LoVo (cell line): ENCODE measurements at regions not wholly inside any gene's neighbourhood (a gene's known extent, or its start where the extent isn't known, plus 50 kb on each side); places are given as distances from the start of the nearest gene placed in this dataset.

ENCODE experiments used
- DNase-seq: peaks from one replicate; pipeline ENCODE4 v3.0.0-alpha.2; 2016; ENCODE audit warnings: low spot score

DNA sequence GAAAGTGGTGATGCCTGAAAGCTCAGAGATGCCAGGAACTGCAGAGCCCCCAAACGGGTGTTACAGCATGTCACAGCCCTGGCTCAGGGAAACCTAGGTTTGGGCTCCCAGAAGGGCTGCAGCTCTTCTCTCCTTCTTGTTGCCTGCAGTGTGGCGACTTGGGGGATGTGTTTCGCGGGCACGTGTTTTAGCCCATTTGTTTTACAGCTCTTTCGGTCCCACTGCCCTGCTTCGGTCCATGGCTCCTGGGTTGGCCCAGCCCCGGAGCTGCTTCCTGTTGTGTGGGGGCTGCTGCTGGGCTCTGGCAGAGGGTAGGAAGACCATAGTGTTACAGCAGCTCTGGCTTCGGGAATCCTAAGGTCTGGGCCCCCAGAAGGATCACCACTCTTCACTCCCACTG is 222.9 kb upstream of the RIOK2 start:
- DNase-seq: no peak

DNA sequence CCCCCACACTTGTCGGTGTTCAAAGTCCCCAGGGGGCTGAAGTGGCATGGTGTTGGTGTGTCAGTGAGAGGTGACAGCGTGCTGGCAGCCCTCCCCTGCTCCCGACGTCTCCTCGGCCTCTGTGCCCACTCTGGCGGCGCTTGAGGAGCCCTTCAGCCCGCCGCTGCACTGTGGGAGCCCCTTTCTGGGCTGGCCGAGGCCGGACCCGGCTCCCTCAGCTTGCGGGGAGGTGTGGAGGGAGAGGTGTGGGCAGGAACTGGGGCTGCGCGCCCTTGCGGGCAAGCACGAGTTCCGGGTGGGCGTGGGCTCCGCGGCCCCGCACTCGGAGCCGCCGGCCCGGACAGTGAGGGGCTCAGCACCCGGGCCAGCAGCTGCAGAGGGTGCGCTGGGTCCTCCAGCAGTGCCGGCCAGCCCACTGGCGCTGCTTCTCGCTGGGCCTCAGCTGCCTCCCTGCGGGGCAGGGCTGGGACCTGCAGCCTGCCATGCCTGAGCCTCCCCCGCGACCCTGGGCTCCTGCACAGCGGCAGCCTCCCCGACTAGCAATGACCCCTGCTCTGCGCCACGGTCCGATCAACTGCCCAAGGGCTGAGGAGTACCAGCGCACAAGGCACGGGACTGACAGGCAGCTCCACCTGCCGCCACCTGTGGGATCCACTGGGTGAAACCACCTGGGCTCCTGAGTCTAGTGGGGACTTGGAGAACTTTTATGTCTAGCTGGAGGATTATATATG is 224.1 kb upstream of the RIOK2 start:
- no peak for DNase-seq

DNA sequence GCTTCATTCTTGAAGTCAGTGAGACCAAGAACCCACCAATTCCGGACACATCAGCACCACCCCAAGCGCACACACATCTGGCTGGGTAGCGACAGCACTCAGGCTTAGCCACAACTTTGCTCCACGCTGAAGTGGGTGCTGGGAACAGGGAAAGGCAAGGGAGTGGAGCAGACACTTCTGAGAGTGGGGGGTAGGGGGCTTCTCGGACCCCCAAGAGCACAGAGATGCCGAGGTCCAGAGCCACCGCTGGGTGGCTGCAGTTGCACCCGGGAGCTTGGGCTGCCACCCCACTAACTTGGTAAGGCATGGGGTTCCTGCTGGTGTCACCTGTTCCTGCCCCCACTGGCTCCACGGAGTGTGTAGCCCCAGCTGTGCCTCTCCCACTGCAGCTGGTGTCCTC is 225.3 kb upstream of the RIOK2 start:
- no peak for DNase-seq

DNA sequence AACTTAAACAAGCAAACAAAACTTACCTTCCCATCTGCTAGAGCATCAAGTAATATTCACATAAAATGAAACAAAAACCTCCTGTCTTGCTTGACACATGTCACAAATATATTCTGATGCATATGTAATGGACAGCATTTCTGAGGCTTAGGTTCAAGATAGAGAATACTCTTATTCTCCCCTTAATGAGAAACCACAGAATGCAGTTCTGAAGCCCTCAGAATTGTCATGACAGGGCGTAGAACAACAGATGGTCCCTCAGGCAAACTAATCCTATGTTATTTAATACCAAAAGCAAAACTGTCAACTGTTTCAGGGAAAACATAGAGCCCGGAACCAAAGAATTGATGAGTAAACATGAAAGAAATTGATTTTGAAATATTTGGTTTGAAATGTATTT is 229.9 kb upstream of the RIOK2 start:
- DNase-seq: no peak

DNA sequence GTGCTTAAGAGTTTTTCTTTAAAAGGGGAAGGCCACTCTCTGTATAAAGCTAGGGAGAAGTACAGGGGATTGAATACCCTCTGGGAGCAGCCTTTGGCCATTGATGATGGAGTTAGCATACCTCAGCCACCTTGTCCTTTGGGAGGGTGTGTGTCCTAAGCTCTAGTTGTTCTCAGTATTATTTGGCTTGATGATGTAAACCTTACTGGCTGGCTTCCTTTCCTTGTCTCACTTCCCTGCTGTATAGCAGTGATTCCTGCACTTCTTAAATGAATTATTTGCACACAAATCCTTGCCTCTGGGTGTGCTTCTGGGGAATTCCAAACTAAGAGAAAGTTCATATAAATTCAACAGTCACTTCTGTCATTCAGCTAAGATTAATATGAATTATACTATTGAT is 234.9 kb upstream of the RIOK2 start:
- DNase-seq: no peak

DNA sequence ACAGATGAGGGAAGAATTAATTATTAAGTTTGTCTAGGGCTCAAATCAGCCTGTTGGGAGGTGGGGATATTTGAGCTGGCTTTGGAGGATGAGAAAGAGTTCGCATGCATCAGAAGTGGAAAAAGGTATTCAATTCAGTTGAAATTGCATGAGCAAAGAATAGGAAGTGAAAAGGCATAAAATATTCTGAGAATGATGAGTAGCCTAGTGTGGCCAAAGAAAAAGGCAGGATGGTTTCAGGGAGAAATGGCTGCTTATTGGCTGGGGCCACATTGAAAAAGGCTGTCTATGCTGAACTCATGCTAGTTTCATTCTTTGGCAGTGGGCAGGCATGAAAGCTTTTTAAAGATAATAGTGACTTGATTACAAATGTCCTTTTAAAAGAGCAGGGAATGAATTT is 235.4 kb upstream of the RIOK2 start:
- DNase-seq: no peak

DNA sequence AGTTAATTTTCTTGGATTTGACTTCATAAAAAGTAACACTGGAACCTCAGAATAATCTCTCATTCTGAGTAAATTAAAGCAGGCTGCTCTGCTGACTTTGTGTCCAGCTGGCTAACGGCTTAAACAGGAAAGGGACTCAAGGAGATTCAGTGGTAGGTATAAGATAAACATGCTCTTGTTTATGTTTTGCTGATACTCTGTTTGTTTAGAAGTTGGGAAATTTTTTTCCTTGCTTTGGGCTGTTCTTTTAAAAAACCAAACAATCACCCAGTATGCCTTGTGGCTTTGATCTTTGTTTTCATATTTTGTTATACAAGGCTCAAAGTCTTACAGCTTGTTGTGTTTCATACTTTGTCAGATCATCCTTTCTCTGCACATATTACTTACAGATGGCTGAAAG is 237.6 kb upstream of the RIOK2 start:
- no peak for DNase-seq

DNA sequence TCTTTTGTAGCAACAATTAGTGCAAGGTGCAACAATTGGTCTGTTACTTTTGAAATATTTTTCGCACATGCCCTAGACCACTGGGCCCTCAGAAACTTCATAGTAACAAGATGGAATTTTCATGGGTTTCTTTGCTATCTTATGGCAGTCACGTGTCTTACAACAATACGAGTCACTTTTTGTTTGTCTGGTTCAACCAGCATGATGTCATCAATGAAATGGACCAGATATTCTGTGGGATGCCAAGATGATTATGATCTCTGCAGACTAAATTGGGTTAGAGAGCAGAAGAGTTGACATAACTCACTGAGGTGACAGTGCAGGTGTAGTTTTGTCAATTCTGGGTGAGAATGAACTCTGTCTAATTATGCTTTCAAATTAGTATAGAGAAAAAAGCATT is 239.6 kb upstream of the RIOK2 start:
- no peak for DNase-seq

DNA sequence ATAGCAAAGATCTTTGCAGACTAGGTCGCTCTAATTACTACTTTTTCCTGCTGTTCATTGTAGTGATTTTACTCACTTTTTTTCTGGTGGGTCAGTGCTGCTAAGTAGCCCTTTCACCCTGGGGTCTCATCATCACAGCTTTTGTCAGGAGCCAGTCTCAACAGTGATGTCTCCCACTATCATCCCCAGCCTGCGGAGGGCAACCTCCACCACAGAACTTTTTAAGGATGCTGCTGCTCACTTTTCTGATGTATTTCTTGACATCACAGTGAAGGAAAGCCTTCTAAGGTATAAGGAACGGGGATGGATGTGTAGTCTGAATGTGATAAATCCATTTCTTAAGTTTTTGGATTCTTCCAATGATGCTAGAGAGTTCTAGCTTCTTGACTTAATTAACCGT is 242.5 kb upstream of the RIOK2 start:
- no peak for DNase-seq

DNA sequence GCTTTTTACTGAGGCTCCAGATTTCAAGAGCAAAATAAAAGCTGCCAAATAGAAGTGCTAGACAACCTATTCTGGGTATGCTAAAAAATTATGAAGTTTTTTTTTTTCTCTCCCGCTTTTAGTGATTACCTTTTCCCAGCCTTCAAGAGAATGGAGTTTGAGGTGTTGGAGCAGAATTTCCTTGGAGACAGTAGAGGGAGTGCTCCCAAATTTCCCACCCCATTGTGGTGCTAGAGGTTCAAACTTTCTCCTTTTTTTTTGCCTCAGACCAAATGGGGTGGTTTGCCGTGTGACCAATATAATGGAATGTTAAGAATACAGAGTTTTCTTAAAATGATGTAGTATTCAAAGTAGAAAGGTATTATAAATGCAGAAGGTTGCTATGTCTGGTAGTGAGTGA is 244.2 kb upstream of the RIOK2 start:
- DNase-seq: no peak

DNA sequence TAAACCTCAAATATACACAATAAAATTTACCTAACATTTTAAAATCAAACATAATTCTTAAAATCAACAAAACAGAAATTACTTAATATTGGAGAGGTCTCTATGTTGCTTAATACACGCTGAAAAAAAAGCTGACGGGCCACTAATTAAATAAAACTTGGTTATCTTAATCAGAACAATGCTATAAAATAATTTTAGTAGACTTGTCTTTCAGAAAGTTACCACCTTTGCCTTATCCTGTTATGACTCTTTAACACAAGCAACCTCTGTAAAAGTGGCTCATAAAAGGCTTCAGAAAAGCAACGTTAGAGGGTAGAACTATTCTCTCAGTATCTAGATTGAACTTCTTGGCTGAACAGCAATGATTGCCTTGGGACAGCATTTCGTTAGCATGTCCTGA is 251.0 kb upstream of the RIOK2 start:
- DNase-seq: no peak

DNA sequence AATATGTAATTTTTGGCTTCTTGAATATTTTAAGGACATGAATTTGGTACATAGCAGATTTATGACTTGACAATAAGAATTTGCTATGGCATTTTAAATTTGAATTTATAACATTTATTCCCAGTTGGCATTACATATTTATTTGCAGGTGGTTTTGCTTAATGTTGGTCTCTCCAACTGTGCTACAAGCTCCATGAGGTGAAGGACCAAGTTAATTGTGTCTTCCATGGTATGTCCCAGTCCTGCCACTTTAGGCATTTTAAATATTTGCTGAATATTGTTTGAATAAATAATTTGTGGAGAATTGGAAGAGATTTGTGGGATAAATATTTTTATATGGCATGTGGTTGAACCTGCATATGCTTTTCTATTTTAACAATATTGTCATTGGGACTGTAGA is 253.4 kb upstream of the RIOK2 start:
- DNase-seq: no peak

DNA sequence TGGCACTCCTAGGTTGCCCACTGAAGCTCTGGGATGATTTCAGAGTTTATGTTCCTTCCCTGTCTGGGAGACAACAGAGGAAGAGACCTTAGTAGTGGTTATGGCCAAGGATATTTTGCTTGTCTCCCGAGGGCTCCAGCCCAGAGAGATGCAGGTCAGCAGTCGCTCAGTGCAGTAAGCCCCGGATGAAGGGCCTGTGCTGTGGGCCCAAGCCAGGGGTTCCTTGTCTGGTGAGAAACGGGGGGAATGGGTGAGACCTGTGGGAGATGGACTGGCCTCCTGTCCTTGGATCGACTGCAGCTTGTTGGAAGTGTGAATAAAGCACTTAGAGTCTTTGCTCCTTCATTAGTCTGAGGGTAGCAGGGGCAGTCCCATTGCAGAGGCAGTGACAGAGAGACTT is 260.7 kb upstream of the RIOK2 start:
- DNase-seq: no peak

DNA sequence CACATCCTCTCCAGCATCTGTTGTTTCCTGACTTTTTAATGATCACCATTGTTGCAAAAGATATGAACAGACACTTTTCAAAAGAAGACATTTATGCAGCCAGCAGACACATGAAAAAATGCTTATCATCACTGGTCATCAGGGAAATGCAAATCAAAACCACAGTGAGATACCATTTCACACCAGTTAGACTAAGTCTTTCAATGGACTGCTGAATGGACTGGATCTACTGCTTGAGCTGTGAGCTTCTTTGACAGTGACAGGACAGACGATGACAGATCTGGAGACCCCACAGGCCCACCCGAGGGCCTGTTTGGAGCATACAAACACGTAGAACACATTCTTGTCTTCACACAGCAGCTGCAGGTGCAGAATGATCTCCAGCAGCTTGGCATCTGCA is 266.1 kb upstream of the RIOK2 start:
- DNase-seq: no peak

DNA sequence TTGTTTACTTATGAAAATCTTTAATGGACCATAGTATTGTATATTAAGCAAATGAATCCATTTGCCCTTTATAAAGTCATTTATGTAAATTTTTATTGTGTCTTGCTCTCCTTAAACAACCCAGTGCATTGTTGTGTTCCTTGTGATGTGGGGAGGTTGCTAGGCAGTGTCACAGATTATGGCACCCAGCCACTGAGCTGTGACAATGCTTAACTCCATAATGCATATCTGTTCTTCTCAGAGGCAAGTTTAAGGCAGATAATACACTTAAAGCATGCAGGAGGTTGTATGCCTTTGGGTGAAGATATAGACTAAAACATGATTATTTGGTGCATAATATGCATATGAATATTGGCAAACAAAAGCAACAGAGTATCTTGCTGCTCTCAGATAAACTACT is 269.6 kb upstream of the RIOK2 start:
- no peak for DNase-seq

DNA sequence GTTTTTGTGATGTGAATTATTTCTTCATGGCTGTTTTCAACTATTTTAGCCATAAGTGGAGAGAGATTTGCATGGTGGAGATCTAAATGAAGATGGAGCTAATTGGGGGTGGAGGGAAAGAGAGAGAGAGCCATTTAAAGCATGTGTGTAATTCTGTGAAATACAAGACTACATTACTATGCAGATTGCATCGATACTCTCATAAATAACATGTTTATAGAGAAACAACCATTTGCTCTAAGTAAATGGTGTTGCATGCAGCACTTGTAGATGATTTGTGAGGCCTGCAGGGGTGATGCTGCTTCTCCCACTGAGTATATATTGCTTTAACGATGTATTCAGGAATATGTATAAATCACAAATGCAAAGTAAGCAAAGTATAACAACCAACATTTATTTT is 270.2 kb upstream of the RIOK2 start:
- no peak for DNase-seq

DNA sequence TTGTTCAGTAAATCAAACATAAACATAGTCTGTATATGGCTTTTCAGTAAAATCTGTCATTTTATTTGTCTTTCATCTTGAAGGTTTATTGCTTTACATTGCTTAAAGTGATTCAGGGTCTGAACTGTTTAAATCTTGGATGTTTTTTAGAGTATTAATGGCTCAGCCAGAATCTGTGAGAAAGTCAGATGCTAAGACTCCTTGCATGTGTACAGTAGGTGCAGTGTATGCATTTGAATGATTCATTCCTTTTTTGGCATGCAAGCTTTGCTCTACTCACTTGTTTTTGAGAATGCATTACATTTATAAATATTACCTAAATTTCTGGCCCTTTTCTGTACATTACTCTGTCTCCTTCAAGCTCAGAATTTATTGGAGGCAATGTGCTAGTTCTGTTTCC is 271.0 kb upstream of the RIOK2 start:
- DNase-seq: no peak

DNA sequence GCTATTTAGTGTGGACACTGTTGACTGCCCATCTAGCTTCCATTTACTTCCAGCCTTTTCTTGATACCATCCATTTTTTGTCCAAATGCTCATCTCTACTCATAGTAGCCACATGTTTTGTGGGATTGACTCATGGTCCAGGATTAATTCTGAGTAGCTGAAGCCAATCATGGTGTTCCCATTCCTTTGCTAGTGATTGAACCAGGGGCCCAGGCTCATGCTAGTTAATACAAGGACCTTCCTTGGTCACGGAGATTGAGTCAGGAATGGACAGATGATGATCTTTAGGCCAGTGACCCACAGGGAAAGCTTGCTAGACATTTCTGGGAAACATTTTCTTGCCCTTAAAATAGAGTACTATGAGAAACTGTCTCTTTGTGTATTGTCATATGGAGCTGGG is 272.9 kb upstream of the RIOK2 start:
- DNase-seq: no peak

DNA sequence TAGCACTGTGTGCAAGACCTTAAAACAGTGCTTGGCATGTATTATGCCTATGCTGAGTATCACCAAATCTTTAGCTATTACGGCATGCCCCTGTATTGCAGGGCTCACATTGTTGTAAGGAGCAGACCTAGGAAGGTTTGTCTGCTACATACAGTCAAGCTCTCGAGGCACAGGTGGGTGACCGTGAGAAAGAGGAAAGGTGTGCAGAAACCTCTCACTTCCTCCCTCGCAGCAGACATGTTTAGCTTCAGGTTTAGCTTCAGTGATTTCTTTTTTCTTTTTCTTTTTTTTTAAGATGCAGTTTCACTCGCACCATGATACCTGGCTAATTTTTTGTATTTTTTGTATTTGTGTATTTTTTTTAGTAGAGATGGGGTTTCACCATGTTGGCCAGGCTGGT is 275.8 kb upstream of the RIOK2 start:
- no peak for DNase-seq

DNA sequence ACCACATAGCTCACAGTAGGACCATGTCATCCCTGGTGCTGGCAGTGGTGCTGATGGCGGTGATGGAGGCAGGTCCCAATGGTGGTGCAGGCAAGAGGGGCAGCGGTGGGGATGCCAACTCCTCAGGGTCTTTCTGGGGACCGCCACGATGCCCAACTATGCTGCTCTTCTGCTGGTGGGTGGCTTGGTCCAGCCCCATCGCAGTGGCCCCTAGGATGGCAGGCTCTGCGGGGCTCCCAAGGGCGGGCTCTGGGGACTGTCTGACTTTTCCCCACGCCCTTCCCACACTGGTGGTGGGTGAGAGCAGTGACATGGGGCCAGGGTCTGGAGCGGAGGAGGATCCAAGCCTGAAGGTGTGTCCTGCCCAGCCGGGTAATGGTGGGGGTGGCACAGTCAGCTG is 288.9 kb upstream of the RIOK2 start:
- no peak for DNase-seq

DNA sequence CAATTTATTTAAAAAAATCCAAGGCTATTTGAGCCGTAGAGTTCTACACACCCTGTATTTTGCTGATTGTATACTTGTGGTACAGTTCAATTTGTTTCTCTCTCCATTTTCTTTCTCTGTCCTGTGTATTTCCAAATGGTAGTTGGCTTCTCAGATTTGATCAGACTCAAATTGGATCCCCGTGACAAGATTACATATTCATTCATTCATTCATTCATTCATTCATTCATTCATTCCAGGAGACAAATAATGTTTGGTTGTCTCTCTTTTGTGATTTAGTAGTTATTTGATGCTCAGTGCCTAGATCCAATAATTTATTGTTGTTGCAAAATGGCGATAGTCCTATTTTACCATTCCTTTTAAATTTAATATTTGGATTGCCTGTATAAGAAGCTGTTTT is 292.8 kb upstream of the RIOK2 start:
- DNase-seq: no peak

DNA sequence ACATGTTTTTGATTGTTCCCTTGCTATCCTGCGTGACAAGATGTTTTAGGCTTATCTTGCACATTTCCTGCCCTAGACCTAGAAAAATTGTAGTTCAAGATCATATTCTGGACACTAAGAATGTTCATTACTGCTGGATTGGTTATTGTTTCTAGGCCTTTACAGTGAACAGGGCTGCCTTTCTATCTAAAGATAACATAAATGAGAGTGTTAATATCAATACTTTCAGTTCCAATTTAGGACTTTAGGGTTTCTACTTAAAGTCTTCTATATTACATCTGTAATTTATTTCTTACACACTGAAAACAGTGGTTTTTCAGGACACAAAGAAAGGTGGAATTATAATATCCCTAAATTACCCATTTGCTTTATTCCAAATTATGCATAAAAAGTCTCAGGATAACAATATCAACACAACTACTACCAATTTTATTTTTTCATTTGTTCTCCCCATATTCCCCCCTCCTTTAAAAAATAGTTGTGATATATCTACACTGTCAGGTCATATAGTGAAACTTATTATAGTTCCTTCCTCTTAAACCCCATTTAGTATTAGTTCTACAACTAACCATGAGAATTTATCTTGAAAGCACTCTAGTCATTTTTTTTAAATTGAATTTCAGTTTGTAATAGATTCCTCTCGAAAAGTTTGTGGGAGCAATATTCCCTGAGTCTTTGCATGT is 293.9 kb upstream of the RIOK2 start:
- no peak for DNase-seq

DNA sequence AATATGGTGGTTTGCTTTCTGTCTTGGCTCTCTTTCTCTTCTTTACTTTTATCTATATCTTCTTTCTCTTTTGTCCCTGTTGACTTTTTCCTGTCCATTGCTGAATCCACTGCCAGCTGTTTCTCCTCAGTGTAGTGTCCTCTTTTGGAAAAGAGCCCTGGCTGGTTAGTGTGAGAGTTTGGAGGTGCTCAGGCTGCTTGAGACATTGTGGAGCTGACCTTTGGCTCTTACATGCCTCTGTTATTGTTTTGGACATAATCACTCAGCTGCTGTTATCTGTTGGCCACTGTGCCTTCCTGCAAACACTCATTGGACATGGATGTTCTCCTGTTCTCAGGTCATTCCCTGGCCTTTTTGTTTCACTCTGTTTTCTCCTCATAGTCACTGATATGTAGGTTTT is 295.4 kb upstream of the RIOK2 start:
- no peak for DNase-seq

DNA sequence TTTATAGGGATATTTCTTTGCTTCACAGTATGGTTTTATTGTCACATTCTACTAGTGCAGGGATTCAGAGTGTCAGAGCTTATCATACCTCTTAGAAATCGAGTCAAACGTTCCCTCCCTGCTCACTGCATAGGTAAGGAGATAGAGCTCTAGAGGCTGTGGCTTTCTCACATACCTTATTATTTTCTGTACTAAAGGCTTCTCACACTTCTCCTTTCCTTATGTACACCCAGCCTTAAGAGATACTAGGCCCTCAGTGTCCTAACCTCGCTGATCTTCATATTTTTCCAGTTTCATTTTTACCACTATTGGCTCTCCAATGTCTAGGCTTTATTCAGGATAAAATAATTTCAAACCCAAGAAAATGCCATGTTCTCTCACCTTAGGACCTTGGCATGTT is 297.3 kb upstream of the RIOK2 start:
- DNase-seq: no peak
